ENCODE measurements at regions not wholly inside any gene's neighbourhood (a gene's known extent, or its start where the extent isn't known, plus 50 kb on each side); places are given as distances from the start of the nearest gene placed in this dataset.

- H3K4me3 ChIP-seq: no peak overlapping the region
- H3K27ac ChIP-seq: no peak overlapping the region
Observed at GRCh38 chr2:106704798-106705197, 181.2 kb downstream of the ST6GAL2 start.

DNA sequence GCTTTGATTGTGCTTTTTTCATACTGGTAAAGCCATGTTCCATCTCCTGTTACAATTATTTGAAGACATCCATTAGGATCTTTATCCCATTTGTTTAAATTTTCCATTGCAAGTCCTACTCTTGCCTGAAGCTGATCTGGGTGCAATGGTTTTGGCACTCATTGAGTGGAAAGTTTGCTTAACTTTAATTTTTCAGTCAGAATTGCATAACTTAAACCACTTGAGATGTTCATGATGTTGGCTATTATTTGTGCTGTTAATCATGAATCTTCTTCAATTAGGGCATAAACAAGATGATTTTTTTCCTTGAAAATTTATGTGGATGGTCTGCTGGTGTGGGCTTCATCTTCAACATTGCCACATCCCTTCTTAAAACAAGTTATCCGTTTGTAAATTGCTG is 180.1 kb downstream of the ST6GAL2 start:
- Histone ChIP-seq H3K27ac (no peak overlapping the region), H3K4me3 (no peak overlapping the region)

- Histone ChIP-seq H3K4me3 (no peak overlapping the region), H3K27ac (no peak overlapping the region)
Observed at GRCh38 chr2:106706283-106706682, 179.7 kb downstream of the ST6GAL2 start.

DNA sequence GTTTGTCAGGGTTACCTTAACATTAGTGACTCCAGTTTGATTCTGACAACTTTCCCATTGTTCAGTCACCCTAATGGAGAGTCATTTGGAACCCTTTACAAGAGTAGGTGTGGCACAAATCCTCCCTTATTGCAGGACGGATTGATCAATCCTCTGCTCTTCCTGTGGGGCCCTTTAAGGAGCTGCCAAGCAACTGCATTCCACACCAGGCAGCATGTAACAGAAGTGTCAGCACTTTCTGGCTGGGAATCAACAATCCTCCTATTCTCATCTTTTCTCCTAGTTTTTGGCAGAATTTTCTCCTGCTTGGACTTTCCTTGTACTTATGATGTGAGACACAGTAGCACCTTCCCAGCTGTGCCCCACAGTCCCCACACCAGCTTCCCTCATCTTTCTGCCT is 177.8 kb downstream of the ST6GAL2 start:
- Histone ChIP-seq H3K27ac (no peak overlapping the region), H3K4me3 (no peak overlapping the region)

DNA sequence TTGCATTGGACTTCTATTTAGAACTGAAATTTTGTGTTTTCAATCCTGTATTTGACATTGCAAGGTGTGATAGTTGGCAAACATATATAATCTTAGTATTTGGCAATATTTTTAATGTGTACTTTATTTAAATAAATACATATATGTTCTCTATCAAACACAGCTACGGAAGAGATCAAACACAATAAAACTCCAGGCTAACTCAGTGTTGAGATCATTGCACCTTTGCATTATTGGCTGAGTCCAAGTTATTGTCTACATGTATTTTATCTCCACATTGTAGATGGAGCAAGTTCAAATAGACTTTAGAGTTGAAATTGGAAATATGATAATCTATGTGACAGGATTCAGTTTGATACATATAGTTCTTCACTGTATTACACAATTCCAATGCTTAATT is 176.7 kb downstream of the ST6GAL2 start:
- no peak overlapping the region for H3K4me3 ChIP-seq
- H3K27ac ChIP-seq: no peak overlapping the region

- no peak overlapping the region for H3K27ac ChIP-seq
- H3K4me3 ChIP-seq: no peak overlapping the region
Observed at GRCh38 chr2:106719222-106719621, 166.7 kb downstream of the ST6GAL2 start.

- H3K4me3 ChIP-seq: no peak overlapping the region
- H3K27ac ChIP-seq: no peak overlapping the region
Observed at GRCh38 chr2:106720026-106720425, 165.9 kb downstream of the ST6GAL2 start.

DNA sequence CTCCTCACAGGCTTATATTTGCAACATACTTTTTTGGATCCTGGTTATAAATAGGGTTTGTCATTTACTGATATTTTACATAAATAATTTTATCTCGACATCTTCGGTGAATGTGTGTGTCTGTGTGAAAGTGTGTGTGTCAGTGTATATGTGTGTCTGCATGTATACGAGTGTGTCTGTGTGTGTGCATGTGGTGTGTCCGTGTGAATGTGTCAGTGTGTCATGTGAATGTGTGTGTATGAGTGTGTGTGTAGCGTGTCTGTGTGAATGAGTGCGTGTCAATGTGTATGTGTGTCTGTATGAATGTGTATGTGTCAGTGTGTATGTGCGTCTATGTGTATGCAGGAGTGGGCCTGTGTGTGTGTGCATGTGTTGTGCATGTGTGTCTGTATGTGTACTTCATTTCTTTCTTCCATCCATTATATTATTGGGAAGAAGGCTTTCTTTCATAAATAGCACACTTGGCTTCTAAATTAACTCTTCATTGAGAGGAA is 161.6 kb downstream of the ST6GAL2 start:
- no peak overlapping the region for H3K4me3 ChIP-seq
- no peak overlapping the region for H3K27ac ChIP-seq

DNA sequence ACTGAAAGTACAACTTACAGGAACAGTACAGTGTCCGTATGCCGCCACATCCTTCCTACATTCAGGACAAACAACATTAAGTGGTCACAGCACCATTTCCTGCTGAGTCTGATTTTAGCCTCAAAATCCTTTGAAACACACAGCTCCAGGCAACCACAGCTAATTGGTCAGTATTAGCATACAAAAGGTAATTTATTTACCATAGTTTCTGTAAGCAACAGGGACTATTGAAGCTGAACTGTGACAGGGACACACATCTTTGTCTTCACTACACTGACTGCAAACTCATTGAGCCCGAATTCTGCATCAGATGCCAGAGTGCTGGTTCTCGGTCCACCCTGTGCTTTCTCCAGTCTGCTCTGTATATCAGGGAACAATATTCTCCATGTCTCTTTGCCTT is 151.8 kb downstream of the ST6GAL2 start:
- Histone ChIP-seq H3K4me3 (no peak overlapping the region), H3K27ac (no peak overlapping the region)

DNA sequence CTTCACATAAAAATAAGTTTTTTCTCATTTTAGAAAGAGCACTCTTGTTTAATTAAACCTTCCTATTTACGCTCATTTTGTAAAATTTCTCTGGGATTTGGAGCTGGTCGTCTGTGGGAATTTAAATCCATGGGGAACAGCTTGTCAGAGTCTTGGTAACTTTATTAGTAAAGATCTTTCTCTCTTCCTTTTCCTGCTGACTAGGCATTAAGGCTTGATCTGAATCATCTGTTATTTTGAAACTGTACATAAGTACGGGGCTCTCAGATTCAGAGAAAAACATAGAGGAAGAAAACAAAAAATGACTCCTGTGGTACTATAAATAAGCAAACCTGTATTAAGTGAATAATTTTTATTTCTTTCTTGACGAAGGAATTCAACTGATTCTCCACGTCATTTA is 150.2 kb downstream of the ST6GAL2 start:
- Histone ChIP-seq H3K27ac (no peak overlapping the region), H3K4me3 (no peak overlapping the region)

- Histone ChIP-seq H3K27ac (no peak overlapping the region), H3K4me3 (no peak overlapping the region)
Observed at GRCh38 chr2:106736221-106736620, 149.7 kb downstream of the ST6GAL2 start.

DNA sequence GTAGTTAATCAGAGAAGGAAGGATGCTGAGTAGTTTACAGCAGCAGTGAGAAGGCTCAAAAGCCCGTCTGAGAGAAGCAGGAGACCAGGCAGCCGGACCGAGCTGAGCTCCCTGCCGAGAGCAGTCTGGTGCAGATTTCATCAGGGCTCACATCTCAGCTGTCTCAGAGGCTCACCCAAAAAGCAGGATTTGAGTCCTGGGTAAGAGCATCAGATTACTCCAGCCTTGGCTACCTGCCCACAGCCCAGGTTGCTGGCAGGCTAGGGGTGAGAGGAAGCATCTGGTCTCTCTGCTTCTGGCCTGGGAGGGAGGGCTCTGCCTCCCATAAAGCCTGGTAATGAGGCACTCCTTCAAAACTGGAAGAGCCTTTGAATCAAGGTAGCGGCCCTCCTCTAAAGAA is 140.5 kb downstream of the ST6GAL2 start:
- Histone ChIP-seq H3K4me3 (no peak overlapping the region), H3K27ac (no peak overlapping the region)

GRCh38 chr2:106749823-106750222 is 136.1 kb downstream of the ST6GAL2 start:
- no peak overlapping the region for H3K4me3 ChIP-seq

More at GRCh38 chr2:106749823-106750222, 136.1 kb downstream of the ST6GAL2 start:
- no peak overlapping the region for H3K27ac ChIP-seq

All from skin epidermis (tissue), 12 donors.